ENCODE measurements at regions not wholly inside any gene's neighbourhood (a gene's known extent, or its start where the extent isn't known, plus 50 kb on each side); places are given as distances from the start of the nearest gene placed in this dataset.

DNA sequence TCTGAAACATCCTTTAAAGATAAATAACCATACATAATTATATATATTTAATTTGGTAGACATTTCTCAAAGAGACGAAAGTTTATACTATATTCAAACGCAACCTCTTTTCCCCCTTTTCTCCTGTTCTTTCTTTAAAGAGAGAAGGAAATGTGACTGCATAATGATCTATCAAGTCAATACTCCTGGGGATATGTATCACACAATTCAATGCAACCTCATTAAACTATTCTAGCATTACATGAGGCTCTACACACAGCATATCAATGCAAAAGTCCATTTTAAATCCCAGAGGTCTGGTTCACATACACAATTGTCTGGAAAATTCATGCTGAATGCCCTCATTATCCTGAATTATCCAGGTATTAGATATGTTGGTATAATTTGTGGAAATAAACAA, 330.7 kb downstream of the LMX1A start:
- no peak for DNase-seq

GRCh38 chr1:165014753-165015152, 341.8 kb downstream of the LMX1A start:
- no peak for DNase-seq

DNA sequence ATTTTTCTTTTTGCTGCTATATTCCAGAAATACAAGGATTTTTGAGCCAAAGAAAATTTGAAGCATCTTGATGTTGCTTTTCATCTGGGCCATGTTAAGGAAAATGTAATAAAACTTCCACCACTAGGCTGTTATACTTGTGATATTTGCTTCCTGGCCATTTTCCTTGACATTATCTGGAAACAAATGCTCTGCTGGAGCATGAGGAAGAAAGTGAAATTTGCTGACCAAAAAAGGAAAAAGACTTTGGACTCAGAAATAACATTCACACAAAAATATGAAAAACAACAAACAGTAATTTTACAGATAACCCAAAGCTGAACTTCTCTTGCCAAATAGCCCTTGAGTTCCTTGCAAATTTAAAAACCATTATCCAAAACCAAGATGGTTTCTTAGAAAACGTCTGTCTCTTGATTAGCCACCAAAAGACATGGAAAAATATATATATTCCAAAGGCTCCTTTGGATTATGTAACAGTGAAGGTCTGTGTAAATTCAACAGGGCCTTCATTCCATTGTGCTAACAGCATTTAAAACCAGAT, 344.5 kb downstream of the LMX1A start:
- no peak for DNase-seq

DNA sequence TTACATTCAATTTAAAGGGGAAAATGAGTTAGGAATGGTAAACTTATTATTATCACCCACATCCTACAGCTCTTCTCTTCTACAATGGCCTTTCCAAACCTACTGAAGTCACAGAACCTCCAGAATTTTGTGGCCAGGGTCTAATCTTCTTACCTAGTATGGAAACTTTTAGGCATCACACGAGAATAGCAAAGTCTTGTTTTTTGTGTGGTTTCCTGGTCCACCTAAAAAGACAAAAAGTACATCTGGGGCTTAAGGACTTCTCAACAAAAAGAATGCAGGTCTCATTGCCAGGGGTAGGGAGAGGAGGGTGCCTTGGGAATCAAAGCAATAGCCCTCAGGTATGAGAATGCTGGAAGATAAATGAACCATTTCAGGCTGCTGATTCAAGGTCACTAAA, 345.3 kb downstream of the LMX1A start:
- no peak for DNase-seq

- DNase-seq = no peak
Measured at GRCh38 chr1:165010418-165011070, 346.0 kb downstream of the LMX1A start.

DNA sequence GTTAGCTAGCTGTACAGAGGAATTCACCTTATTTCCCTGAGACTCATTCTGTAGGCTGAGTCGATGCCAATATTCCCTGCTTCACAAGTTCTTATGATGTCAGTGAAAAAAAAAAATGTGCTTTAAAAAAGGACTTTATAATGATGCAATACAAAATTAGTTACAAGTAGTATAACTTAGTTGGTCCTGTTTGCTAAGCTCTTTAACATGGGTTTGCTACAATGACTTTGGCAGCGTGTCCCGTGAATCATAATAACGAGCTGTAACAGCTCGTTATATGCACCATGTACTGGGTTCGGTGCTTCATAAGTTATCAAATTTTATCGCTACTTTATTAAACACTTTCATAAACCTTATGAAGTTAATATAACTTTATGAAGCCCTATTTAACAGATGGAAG, 349.7 kb downstream of the LMX1A start:
- no peak for DNase-seq

DNA sequence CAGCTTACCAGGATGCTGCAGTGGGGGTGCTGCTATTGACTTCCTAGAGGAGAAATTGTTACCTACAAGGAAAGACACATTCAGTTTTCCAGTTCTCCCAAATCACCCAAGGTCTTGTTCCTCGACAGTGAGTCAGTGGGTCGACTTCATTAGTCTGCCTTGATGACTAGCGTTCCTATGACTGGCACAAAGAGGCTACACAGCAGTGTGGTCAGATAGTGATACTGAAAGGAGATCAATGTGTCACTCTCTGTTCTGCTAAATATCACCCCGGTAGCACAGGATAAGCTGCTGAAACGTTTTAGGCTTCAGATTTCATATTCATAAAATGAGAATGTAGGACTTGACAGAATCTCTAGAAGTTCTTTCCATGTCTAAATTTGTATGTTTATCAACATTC, 357.4 kb downstream of the LMX1A start:
- DNase-seq = no peak

- DNase-seq = no peak
Measured at GRCh38 chr1:164991763-164992314, 364.7 kb downstream of the LMX1A start.

GRCh38 chr1:164983023-164983650, 373.4 kb downstream of the LMX1A start:
- no peak for DNase-seq

DNA sequence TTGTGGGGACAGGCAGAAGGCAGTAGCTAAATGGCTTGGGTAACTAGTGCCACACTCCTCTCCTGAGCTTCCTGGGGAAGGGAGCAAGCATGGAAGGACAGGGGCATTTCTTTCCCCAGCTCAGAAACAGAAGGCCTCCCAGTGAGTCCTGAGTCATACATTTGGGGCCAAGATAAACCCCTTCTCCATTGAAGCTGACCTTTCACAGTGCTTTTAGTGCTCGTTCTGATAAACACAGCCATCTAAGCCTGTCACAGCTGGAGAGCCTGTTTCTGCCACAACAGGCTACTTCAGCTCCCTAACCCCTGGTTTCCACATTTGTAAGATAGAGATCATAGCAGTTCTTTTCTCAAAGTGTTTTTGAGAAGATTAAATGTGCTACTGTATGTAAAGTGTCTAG, 374.0 kb downstream of the LMX1A start:
- DNase-seq = no peak

DNA sequence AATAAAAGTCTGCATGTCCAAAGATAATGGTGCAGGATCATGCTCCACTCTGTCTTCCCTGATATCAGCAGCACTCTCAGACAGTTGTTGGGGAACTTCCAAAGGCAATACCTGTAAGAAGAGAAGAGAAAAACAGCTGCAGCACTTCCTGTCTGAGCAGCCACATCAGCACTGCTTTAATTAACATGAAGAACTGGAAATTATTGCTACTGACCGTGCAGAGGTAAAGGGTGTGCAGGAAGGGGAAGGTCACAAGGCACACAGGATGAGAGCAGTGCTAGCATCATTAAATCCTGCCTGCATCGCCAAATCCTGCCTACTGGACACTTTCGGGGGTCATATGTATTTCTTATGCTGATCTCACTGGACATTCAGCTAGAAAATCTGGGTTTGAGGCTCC, 379.0 kb downstream of the LMX1A start:
- DNase-seq = no peak

DNA sequence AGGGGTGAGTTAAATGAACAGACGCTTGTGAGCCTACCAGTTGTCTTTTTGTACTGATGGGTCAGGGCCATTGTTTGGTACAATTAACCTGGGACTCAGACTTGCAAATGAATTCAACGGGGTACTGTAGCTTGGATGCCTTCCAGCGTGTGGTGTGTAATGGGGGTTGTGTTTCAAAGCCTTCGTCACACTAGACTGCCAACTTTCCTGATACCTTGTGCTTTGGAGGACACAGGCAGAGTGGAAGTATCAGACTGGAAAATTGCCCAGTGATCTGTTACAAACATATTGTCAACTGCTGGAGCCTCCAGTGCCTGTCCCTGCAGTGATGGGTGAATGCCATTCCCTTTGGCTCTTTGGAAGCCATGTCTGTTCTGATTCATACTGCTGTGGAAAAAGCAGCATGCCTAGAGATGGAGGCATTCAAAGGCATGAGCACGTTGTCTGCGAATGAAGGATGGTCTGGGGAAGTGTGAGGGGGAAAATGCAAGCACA, 384.5 kb downstream of the LMX1A start:
- DNase-seq = no peak

DNA sequence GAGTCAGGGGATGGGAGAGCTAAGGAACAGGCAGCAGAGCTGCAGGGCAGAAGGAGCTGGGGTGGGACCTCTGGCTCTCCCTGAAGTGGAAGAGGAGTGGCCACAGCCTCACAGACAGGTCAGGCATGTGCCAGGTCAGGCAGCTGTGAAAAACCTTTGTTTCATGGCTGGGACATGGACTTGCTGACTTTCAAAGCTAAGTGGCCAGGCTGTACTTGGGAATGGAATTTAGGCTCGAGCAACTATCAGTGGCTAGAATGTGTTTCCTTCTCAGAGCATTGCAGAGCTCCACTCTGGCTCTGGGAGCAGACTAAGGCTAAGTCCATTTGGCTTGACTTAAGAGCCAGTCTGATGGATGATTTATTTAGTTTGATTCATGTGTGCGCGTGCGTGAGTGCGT, 385.1 kb downstream of the LMX1A start:
- no peak for DNase-seq

DNA sequence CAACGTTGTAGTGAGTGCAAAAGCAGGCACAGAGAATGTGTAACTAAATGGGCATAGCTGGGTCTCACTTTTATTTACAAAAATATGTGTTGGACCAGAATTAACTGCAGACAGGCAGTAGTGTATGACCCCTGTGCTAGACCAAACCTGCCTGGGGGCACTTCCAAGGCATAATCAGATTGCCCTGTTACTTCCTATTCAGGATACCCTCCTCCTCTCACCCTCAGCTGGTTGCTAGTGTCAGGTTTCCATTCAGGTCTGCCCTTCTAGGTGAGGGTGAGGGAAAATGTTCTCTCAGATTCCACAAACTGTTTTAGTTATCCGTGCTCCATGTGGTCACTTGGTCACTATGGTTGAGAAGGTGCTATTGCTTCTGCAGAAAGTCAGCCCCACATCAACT, 387.3 kb downstream of the LMX1A start:
- DNase-seq = no peak

GRCh38 chr1:164967300-164967699, 389.2 kb downstream of the LMX1A start:
- no peak for DNase-seq

GRCh38 chr1:164961715-164962114, 394.8 kb downstream of the LMX1A start:
- DNase-seq = no peak

GRCh38 chr1:164958982-164959768, 397.3 kb downstream of the LMX1A start:
- DNase-seq = no peak

DNA sequence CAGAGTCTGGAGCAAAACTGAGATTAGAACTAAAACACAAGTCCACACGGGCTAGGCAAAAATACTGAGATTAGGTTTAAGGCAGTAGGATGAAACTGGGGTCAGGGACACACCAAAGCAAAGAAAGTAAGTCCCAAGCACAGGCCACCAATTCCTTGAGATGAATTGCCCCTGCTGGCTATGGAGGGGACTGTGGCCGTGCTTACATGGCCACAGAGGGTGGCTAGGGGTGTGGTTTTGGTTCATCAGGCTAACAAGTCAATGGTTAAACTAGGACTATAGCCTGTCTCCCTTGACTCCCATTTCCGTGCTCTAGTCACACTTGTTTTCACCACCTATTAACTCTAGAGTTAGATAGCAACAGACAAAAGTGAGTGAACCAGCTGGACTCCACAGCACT, 394.8 kb downstream of the PBX1 start:
- no peak for DNase-seq

DNA sequence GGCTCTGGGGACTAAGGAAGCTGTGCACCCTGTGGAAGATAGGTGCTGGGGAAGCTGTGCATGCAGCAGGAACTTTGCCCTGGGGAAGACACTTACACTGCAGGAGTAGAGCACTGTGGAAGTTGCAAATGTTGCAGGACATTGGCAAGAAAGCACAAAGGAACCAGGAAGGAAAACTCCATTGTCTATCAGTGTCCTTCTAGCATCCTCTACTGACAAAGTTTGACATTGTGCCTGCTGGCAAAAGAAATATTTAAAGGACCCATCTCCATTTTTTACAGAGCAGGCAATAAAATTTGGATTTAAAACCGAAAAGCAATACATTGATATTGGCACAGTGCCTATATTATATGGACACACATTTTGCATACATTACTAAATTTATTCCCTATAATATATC, 394.1 kb downstream of the PBX1 start:
- no peak for DNase-seq

GRCh38 chr1:164951508-164951907, 392.5 kb downstream of the PBX1 start:
- no peak for DNase-seq

DNA sequence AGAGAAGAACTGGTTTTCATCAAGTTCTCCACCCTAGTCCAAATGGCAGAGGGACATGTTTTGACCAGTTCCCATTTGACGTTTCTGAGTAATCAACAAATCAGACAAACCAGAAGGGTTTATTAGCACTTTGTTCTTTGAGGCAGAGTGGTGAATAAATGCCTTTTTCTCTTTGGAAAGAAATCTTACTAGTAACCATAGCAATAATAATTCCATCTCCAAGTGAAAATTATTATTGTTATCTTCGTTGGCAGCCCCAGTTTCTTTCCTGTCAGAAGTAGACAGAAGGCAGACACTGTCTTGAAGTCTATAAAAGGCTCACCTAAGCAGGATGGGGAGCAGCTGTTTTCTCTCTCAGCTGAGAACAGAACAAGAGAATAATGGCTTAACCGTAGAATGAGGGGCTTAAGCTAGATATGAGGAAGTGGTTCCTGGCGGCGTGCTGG, 391.6 kb downstream of the PBX1 start:
- DNase-seq = no peak

DNA sequence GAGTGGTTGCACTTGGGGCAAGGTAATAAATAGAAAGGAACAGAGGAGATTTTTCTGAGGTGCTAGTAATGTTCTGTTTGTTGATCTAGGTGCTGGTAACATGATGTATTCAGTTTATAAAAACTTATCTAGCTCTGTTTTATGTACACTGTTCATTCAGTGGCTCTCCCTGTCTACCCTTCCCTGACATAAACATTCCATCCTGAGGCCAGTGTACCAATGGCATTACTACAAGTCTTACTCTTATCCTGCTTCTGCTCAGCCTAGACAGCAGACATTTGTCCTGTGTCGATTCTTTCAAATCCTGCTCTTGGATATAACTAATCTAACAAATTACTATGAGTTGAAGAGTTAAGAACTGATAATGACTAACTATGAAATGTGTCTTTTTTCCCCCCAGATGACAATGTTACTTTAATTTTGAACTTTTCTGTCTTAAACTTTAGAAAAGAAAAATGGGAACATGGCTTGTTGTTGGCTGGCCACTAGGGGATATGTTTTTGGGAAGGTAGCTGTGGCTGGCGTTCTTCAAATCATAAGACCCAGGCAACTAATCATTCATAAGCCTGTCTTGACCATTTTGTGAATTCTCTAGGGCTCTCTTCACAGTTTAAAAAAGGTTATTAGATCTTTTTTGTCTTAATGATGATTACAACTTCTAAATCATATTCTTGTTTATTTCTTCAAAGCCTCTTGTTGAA, 390.9 kb downstream of the PBX1 start:
- no peak for DNase-seq

- DNase-seq = no peak
Measured at GRCh38 chr1:164948101-164948500, 389.1 kb downstream of the PBX1 start.
